H9 (cell line): ENCODE measurements at regions not wholly inside any gene's neighbourhood (a gene's known extent, or its start where the extent isn't known, plus 50 kb on each side); places are given as distances from the start of the nearest gene placed in this dataset.

ENCODE experiments used
- DNase-seq: peaks from one replicate; pipeline ENCODE4 v3.0.0-alpha.2; 2017
- H2AFZ ChIP-seq: one replicate; pipeline ENCODE4 v1.6.1; 2013; ENCODE audit warnings: mild to moderate bottlenecking, low read length, control low read depth, moderate library complexity
- H2AK5ac ChIP-seq: 2 replicates; pipeline ENCODE4 v1.6.1; 2013; ENCODE audit warnings: low read length, control low read depth, mixed read lengths; ENCODE audit not compliant: insufficient read length
- H2BK120ac ChIP-seq: one replicate; pipeline ENCODE4 v1.6.1; 2013; ENCODE audit warnings: low read depth, mild to moderate bottlenecking, low read length, control low read depth, inconsistent platforms; ENCODE audit not compliant: poor library complexity, severe bottlenecking
- H2BK12ac ChIP-seq: 2 replicates; pipeline ENCODE4 v1.6.1; 2013; ENCODE audit warnings: low read length, control low read depth, mixed read lengths, low read depth; ENCODE audit not compliant: insufficient read length
- H2BK15ac ChIP-seq: 2 replicates; pipeline ENCODE4 v1.6.1; 2013; ENCODE audit warnings: low read depth, low read length, control low read depth
- H2BK20ac ChIP-seq: one replicate; pipeline ENCODE4 v1.6.1; 2013; ENCODE audit warnings: low read depth, mild to moderate bottlenecking, low read length, control low read depth, inconsistent platforms; ENCODE audit not compliant: poor library complexity, severe bottlenecking
- H2BK5ac ChIP-seq: 2 replicates; pipeline ENCODE4 v1.6.1; 2013; ENCODE audit warnings: low read length, control low read depth, mixed read lengths; ENCODE audit not compliant: insufficient read length
- H3K14ac ChIP-seq: 2 replicates; pipeline ENCODE4 v1.6.1; 2013; ENCODE audit warnings: low read length, control low read depth; ENCODE audit not compliant: insufficient read depth
- H3K18ac ChIP-seq: 2 replicates; pipeline ENCODE4 v1.6.1; 2013; ENCODE audit warnings: low read depth, mild to moderate bottlenecking, mixed read lengths, low read length, control low read depth; ENCODE audit not compliant: insufficient read length
- H3K23ac ChIP-seq: 2 replicates; pipeline ENCODE4 v1.6.1; 2013; ENCODE audit warnings: low read length, control low read depth, mixed read lengths, low read depth; ENCODE audit not compliant: insufficient read length
- H3K23me2 ChIP-seq: 2 replicates; pipeline ENCODE4 v1.6.1; 2013; ENCODE audit warnings: low read depth, mild to moderate bottlenecking, mixed read lengths, low read length, control low read depth; ENCODE audit not compliant: insufficient read length, poor library complexity, severe bottlenecking
- H3K27ac ChIP-seq: 2 replicates; pipeline ENCODE4 v1.5.1; 2013; ENCODE audit warnings: low read length, control low read depth, mixed read lengths, low read depth; ENCODE audit not compliant: insufficient read length
- H3K27me3 ChIP-seq: 2 replicates; pipeline ENCODE4 v1.6.1; 2013; ENCODE audit warnings: low read length, control low read depth, inconsistent platforms; ENCODE audit not compliant: insufficient read depth
- H3K4ac ChIP-seq: 2 replicates; pipeline ENCODE4 v1.6.1; 2013; ENCODE audit warnings: low read depth, mild to moderate bottlenecking, control low read depth, inconsistent platforms, low read length, moderate library complexity
- H3K4me1 ChIP-seq: 2 replicates; pipeline ENCODE4 v1.6.1; 2013; ENCODE audit warnings: low read length, control low read depth, inconsistent platforms; ENCODE audit not compliant: insufficient read depth
- H3K4me2 ChIP-seq: 2 replicates; pipeline ENCODE4 v1.6.1; 2013; ENCODE audit warnings: low read length, control low read depth, mixed read lengths; ENCODE audit not compliant: insufficient read length, insufficient read depth
- H3K56ac ChIP-seq: 2 replicates; pipeline ENCODE4 v1.6.1; 2013; ENCODE audit warnings: low read depth, mild to moderate bottlenecking, mixed read lengths, low read length, control low read depth; ENCODE audit not compliant: insufficient read length
- H3K79me1 ChIP-seq: 2 replicates; pipeline ENCODE4 v1.6.1; 2013; ENCODE audit warnings: low read depth, mild to moderate bottlenecking, moderate library complexity, low read length, control low read depth, inconsistent platforms; ENCODE audit not compliant: insufficient read depth, poor library complexity, severe bottlenecking
- H3K79me2 ChIP-seq: 2 replicates; pipeline ENCODE4 v1.6.1; 2013; ENCODE audit warnings: low read length, control low read depth, inconsistent platforms; ENCODE audit not compliant: insufficient read depth
- H3K9ac ChIP-seq: 2 replicates; pipeline ENCODE4 v1.6.1; 2013; ENCODE audit warnings: low read length, control low read depth, mixed read lengths; ENCODE audit not compliant: insufficient read length; ENCODE audit errors: extremely low read depth
- H3K9me3 ChIP-seq: one replicate; pipeline ENCODE4 v1.6.1; 2013; ENCODE audit warnings: low read depth, low read length, inconsistent platforms; ENCODE audit not compliant: control insufficient read depth
- H3T11ph ChIP-seq: one replicate; pipeline ENCODE4 v1.6.1; 2013; ENCODE audit warnings: mild to moderate bottlenecking, low read length, control low read depth, inconsistent platforms
- H4K20me1 ChIP-seq: one replicate; pipeline ENCODE4 v1.6.1; 2013; ENCODE audit not compliant: control insufficient read depth, insufficient read length, insufficient read depth
- H4K5ac ChIP-seq: 2 replicates; pipeline ENCODE4 v1.6.1; 2013; ENCODE audit warnings: low read depth, mild to moderate bottlenecking, mixed read lengths, low read length, control low read depth; ENCODE audit not compliant: insufficient read length
- H4K8ac ChIP-seq: replicated peaks from 2 replicates; pipeline ENCODE4 v1.6.1; 2013; ENCODE audit warnings: low read length, control low read depth, mixed read lengths, low read depth; ENCODE audit not compliant: insufficient read length
- H4K91ac ChIP-seq: 2 replicates; pipeline ENCODE4 v1.6.1; 2013; ENCODE audit warnings: low read depth, mild to moderate bottlenecking, moderate library complexity, mixed read lengths, low read length, control low read depth; ENCODE audit not compliant: insufficient read length
- H3K27ac Mint-ChIP-seq, 3 experiments: 2 replicates in 2 of 3; 3 replicates in 1 of 3; pipeline ENCODE4 v1.8.0; 2020 to 2021; ENCODE audit warnings: mixed read lengths in 3 of 3, mild to moderate bottlenecking in 1 of 3, moderate library complexity in 1 of 3
- H3K27me3 Mint-ChIP-seq: 2 replicates; pipeline ENCODE4 v1.8.0; 2021; ENCODE audit warnings: low read depth, mild to moderate bottlenecking, moderate library complexity, mixed read lengths
- H3K36me3 Mint-ChIP-seq, 3 experiments: 2 replicates in 2 of 3; 3 replicates in 1 of 3; pipeline ENCODE4 v1.8.0; 2020 to 2021; ENCODE audit warnings: low read depth in 3 of 3, mixed read lengths in 3 of 3; ENCODE audit not compliant: insufficient read depth in 1 of 3
- H3K4me1 Mint-ChIP-seq, 2 experiments: 2 replicates each; pipeline ENCODE4 v1.8.0; 2020; ENCODE audit warnings: mixed read lengths in 2 of 2
- H3K4me3 Mint-ChIP-seq, 2 experiments: 2 replicates in 1 of 2; 3 replicates in 1 of 2; pipeline ENCODE4 v1.8.0; 2020 to 2021; ENCODE audit warnings: mild to moderate bottlenecking in 2 of 2, mixed read lengths in 2 of 2, moderate library complexity in 1 of 2
- H3K9me3 Mint-ChIP-seq, 2 experiments: 2 replicates in 1 of 2; 3 replicates in 1 of 2; pipeline ENCODE4 v1.8.0; 2020; ENCODE audit warnings: mild to moderate bottlenecking in 2 of 2, mixed read lengths in 2 of 2, moderate library complexity in 1 of 2
- CTCF ChIP-seq: fragments of 200-600 bp; sonication (generic); conservative IDR thresholded peaks from 3 replicates; pipeline ENCODE4 v1.8.0; 2021; ENCODE audit warnings: antibody characterized with exemption, mild to moderate bottlenecking

GRCh38 chr6:96450770-96451130, 70.9 kb upstream of the UFL1 start:
- TF ChIP-seq CTCF = no peak
- no peak overlapping the region for H3K27ac Mint-ChIP-seq

More at GRCh38 chr6:96450770-96451130, 70.9 kb upstream of the UFL1 start:
- Mint-ChIP-seq H3K4me1 (0 out of 4 replicates have a peak, but pooled peaks cover 0 to 3% of the 10 kb centered on the region in 2 experiments), H3K4me3 (no peak overlapping the region), H3K27me3 (no peaks in the 10 kb centered on the region), H3K36me3 (peaks cover 0 to 2% (median 1%) of the 10 kb centered on the region in 3 experiments; a peak in 2 of 7 replicates), H3K9me3 (peaks cover 2 to 3% of the 10 kb centered on the region in 2 experiments; a peak in 4 of 5 replicates)
- Histone ChIP-seq H4K91ac (no peak overlapping the region), H3K4me1 (no peaks in the 10 kb centered on the region), H2BK5ac (no peak overlapping the region), H3K18ac (no peak overlapping the region), H3K56ac (no peak overlapping the region), H3K27me3 (no peaks in the 10 kb centered on the region), H3K9ac (no peak overlapping the region), H2AFZ (no peak overlapping the region), H3K4ac (no peak overlapping the region), H4K5ac (no peak overlapping the region), H3T11ph (no peak overlapping the region), H2AK5ac (no peak overlapping the region), H3K27ac (no peak overlapping the region), H3K23ac (no peak overlapping the region), H2BK20ac (no peak overlapping the region), H3K9me3 (no peaks in the 10 kb centered on the region), H3K79me1 (no peaks in the 10 kb centered on the region), H2BK120ac (no peak overlapping the region), H3K14ac (no peak overlapping the region), H2BK15ac (no peak overlapping the region), H3K4me2 (no peak overlapping the region), H3K79me2 (no peaks in the 10 kb centered on the region), H4K8ac (no peak overlapping the region), H3K23me2 (no peaks in the 10 kb centered on the region), H2BK12ac (no peak overlapping the region), H4K20me1 (no peaks in the 10 kb centered on the region)
- DNase-seq = no peak
